ENCODE measurements at regions not wholly inside any gene's neighbourhood (a gene's known extent, or its start where the extent isn't known, plus 50 kb on each side); places are given as distances from the start of the nearest gene placed in this dataset.

DNA sequence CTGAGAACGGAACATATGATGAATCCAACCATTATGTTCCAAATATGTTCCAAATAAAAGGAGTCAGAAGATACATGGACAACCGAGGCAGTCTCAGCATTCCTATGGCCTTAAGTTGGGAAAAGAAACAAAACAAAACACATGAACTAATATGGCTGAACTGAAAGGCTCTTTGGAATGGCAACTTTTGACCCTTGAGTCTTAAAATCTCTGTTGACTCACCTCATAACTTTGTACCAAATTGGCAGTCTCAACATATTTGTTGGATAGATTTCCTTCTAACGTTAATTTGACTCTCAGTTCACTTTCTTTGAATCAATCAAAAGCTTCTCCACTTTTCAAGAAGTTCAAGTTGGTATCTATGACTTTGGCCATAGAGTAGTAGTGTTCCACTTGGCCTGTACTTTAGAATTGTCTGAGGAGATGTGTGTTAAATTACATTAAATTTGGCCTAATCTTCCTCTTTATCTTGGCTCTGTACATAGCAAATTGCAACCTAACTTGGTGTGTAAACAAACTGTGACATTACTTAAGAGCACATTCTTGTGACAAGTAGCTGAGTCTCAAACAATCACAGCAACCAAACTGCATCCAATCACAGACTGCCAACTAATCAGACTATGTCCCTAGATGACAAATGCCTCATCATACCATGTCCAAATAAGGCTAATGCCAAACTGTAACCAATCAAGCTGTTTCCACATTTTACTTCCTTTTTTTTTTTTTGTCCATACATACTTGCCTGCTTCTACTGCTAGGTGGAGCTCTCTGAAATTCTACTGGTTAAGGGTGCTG lies 208.8 kb downstream of the BMP2 start:
- TF ChIP-seq, protein P1, sequence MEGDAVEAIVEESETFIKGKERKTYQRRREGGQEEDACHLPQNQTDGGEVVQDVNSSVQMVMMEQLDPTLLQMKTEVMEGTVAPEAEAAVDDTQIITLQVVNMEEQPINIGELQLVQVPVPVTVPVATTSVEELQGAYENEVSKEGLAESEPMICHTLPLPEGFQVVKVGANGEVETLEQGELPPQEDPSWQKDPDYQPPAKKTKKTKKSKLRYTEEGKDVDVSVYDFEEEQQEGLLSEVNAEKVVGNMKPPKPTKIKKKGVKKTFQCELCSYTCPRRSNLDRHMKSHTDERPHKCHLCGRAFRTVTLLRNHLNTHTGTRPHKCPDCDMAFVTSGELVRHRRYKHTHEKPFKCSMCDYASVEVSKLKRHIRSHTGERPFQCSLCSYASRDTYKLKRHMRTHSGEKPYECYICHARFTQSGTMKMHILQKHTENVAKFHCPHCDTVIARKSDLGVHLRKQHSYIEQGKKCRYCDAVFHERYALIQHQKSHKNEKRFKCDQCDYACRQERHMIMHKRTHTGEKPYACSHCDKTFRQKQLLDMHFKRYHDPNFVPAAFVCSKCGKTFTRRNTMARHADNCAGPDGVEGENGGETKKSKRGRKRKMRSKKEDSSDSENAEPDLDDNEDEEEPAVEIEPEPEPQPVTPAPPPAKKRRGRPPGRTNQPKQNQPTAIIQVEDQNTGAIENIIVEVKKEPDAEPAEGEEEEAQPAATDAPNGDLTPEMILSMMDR (optimal IDR thresholded peaks at IDR 0.05 in 1 of 3, IDR thresholded peaks at IDR 0.05 in 1 of 3, conservative IDR thresholded peaks at IDR 0.05 in 1 of 3; ENCODE audit: extremely low read depth in 1 of 3, insufficient read depth in 2 of 3, low read length in 3 of 3) = no peak
- TF ChIP-seq EZH2 (IDR thresholded peaks at IDR 0.05; ENCODE audit: low read length) = no peak

All from keratinocyte (primary cell).